ENCODE measurements at regions not wholly inside any gene's neighbourhood (a gene's known extent, or its start where the extent isn't known, plus 50 kb on each side); places are given as distances from the start of the nearest gene placed in this dataset.

- TF ChIP-seq POLR2AphosphoS5 (IDR thresholded peaks at IDR 0.05; ENCODE audit: low read depth, low read length) (no peak), TAF1 (IDR thresholded peaks at IDR 0.05; ENCODE audit: borderline replicate concordance, low read depth, low read length) (no peak), POLR2A (IDR thresholded peaks at IDR 0.05; ENCODE audit: low read depth, low read length) (no peak)
- no peak for DNase-seq (ENCODE audit: insufficient read length)
- peak; percentile 30 for FAIRE-seq
Measured at GRCh38 chr2:35428548-35428947, 927.0 kb upstream of the CRIM1 start.

- TF ChIP-seq POLR2AphosphoS5 (IDR thresholded peaks at IDR 0.05; ENCODE audit: low read depth, low read length): no peak
- no peak for TF ChIP-seq POLR2A (IDR thresholded peaks at IDR 0.05; ENCODE audit: low read depth, low read length)
- no peak for TF ChIP-seq TAF1 (IDR thresholded peaks at IDR 0.05; ENCODE audit: borderline replicate concordance, low read depth, low read length)
- DNase-seq (ENCODE audit: insufficient read length) (no peak), FAIRE-seq (no peak)
Measured at GRCh38 chr2:35421485-35421884, 934.1 kb upstream of the CRIM1 start.

GRCh38 chr2:35417293-35417692 is 938.3 kb upstream of the CRIM1 start:
- TF ChIP-seq POLR2A (IDR thresholded peaks at IDR 0.05; ENCODE audit: low read depth, low read length) (no peak), POLR2AphosphoS5 (IDR thresholded peaks at IDR 0.05; ENCODE audit: low read depth, low read length) (no peak), TAF1 (IDR thresholded peaks at IDR 0.05; ENCODE audit: borderline replicate concordance, low read depth, low read length) (no peak)
- no peak for FAIRE-seq
- no peak for DNase-seq (ENCODE audit: insufficient read length)

- no peak for FAIRE-seq
- no peak for TF ChIP-seq TAF1 (IDR thresholded peaks at IDR 0.05; ENCODE audit: borderline replicate concordance, low read depth, low read length)
- TF ChIP-seq POLR2AphosphoS5 (IDR thresholded peaks at IDR 0.05; ENCODE audit: low read depth, low read length): no peak
- no peak for TF ChIP-seq POLR2A (IDR thresholded peaks at IDR 0.05; ENCODE audit: low read depth, low read length)
- no peak for DNase-seq (ENCODE audit: insufficient read length)
Measured at GRCh38 chr2:35416391-35417140, 939.0 kb upstream of the CRIM1 start.

- TF ChIP-seq POLR2AphosphoS5 (IDR thresholded peaks at IDR 0.05; ENCODE audit: low read depth, low read length) (no peak), TAF1 (IDR thresholded peaks at IDR 0.05; ENCODE audit: borderline replicate concordance, low read depth, low read length) (no peak), POLR2A (IDR thresholded peaks at IDR 0.05; ENCODE audit: low read depth, low read length) (no peak)
- DNase-seq (ENCODE audit: insufficient read length) (no peak), FAIRE-seq (no peak)
Measured at GRCh38 chr2:35415942-35416341, 939.6 kb upstream of the CRIM1 start.

GRCh38 chr2:35415282-35415681 is 940.3 kb upstream of the CRIM1 start:
- no peak for TF ChIP-seq POLR2A (IDR thresholded peaks at IDR 0.05; ENCODE audit: low read depth, low read length)
- no peak for TF ChIP-seq POLR2AphosphoS5 (IDR thresholded peaks at IDR 0.05; ENCODE audit: low read depth, low read length)
- no peak for TF ChIP-seq TAF1 (IDR thresholded peaks at IDR 0.05; ENCODE audit: borderline replicate concordance, low read depth, low read length)
- DNase-seq (ENCODE audit: insufficient read length) (no peak), FAIRE-seq (no peak)

- DNase-seq (ENCODE audit: insufficient read length) (no peak), FAIRE-seq (no peak)
- TF ChIP-seq POLR2A (IDR thresholded peaks at IDR 0.05; ENCODE audit: low read depth, low read length) (no peak), POLR2AphosphoS5 (IDR thresholded peaks at IDR 0.05; ENCODE audit: low read depth, low read length) (no peak), TAF1 (IDR thresholded peaks at IDR 0.05; ENCODE audit: borderline replicate concordance, low read depth, low read length) (no peak)
Measured at GRCh38 chr2:35410431-35411061, 945.0 kb upstream of the CRIM1 start.

GRCh38 chr2:35409762-35410161 is 945.8 kb upstream of the CRIM1 start:
- TF ChIP-seq POLR2AphosphoS5 (IDR thresholded peaks at IDR 0.05; ENCODE audit: low read depth, low read length) (no peak), POLR2A (IDR thresholded peaks at IDR 0.05; ENCODE audit: low read depth, low read length) (no peak), TAF1 (IDR thresholded peaks at IDR 0.05; ENCODE audit: borderline replicate concordance, low read depth, low read length) (no peak)
- DNase-seq (ENCODE audit: insufficient read length): no peak
- FAIRE-seq: no peak

GRCh38 chr2:35408320-35408719 is 947.3 kb upstream of the CRIM1 start:
- no peak for DNase-seq (ENCODE audit: insufficient read length)
- no peak for TF ChIP-seq POLR2A (IDR thresholded peaks at IDR 0.05; ENCODE audit: low read depth, low read length)
- no peak for TF ChIP-seq POLR2AphosphoS5 (IDR thresholded peaks at IDR 0.05; ENCODE audit: low read depth, low read length)
- no peak for TF ChIP-seq TAF1 (IDR thresholded peaks at IDR 0.05; ENCODE audit: borderline replicate concordance, low read depth, low read length)
- no peak for FAIRE-seq

- DNase-seq (ENCODE audit: insufficient read length) (no peak), FAIRE-seq (no peak)
- TF ChIP-seq POLR2AphosphoS5 (IDR thresholded peaks at IDR 0.05; ENCODE audit: low read depth, low read length) (no peak), POLR2A (IDR thresholded peaks at IDR 0.05; ENCODE audit: low read depth, low read length) (no peak), TAF1 (IDR thresholded peaks at IDR 0.05; ENCODE audit: borderline replicate concordance, low read depth, low read length) (no peak)
Measured at GRCh38 chr2:35391736-35392442, 963.7 kb upstream of the CRIM1 start.

- FAIRE-seq (no peak), DNase-seq (ENCODE audit: insufficient read length) (no peak)
- no peak for TF ChIP-seq POLR2AphosphoS5 (IDR thresholded peaks at IDR 0.05; ENCODE audit: low read depth, low read length)
- TF ChIP-seq TAF1 (IDR thresholded peaks at IDR 0.05; ENCODE audit: borderline replicate concordance, low read depth, low read length): no peak
- TF ChIP-seq POLR2A (IDR thresholded peaks at IDR 0.05; ENCODE audit: low read depth, low read length): no peak
Measured at GRCh38 chr2:35378791-35379190, 976.8 kb upstream of the CRIM1 start.
